CD4-positive, alpha-beta memory T cell (primary cell): ENCODE measurements at regions not wholly inside any gene's neighbourhood (a gene's known extent, or its start where the extent isn't known, plus 50 kb on each side); places are given as distances from the start of the nearest gene placed in this dataset.
"Not testable (repeated sequence)": the region's sequence is repeated elsewhere in the genome, so short reads cannot be mapped to it uniquely, and the experiment has no call there.

ENCODE experiments used
- CTCF ChIA-PET: fragments of 350-600 bp; sonication (Branson Sonifier 250); formaldehyde crosslinking; loops from one replicate; lab custom pipeline; 2021; ENCODE audit warnings: inconsistent platforms; ENCODE audit not compliant: partially characterized antibody; lab: Charles Lee
- POLR2A ChIA-PET: fragments of 350-600 bp; sonication (Branson Sonifier 250); formaldehyde crosslinking; loops from one replicate; lab custom pipeline; 2021; ENCODE audit not compliant: partially characterized antibody; lab: Charles Lee
- DNase-seq, 5 donors: peaks; one replicate each; pipeline versions ENCODE4 v3.0.0 to v3.0.0-alpha.2; 2020 to 2022; ENCODE audit warnings: mixed read lengths in 1 of 5
- H3K27ac ChIP-seq: one replicate; pipeline ENCODE4 v1.7.0; 2013; ENCODE audit warnings: low read depth, low read length
- H3K27me3 ChIP-seq: 2 replicates; pipeline ENCODE4 v1.7.0; 2013; ENCODE audit warnings: mild to moderate bottlenecking, low read length, moderate library complexity; ENCODE audit not compliant: insufficient read depth
- H3K36me3 ChIP-seq: 2 replicates; pipeline ENCODE4 v1.7.0; 2013; ENCODE audit warnings: mild to moderate bottlenecking, low read length, moderate library complexity; ENCODE audit not compliant: insufficient read depth
- H3K4me1 ChIP-seq: 2 replicates; pipeline ENCODE4 v1.7.0; 2013; ENCODE audit warnings: mild to moderate bottlenecking, low read length, moderate library complexity; ENCODE audit not compliant: insufficient read depth
- H3K4me3 ChIP-seq, 2 donors: one replicate each; pipeline ENCODE4 v1.7.0; 2013; ENCODE audit warnings: low read length in 2 of 2, mild to moderate bottlenecking in 1 of 2
- H3K9me3 ChIP-seq, 2 donors: one replicate each; pipeline ENCODE4 v1.7.0; 2013; ENCODE audit warnings: low read length in 2 of 2, control low read depth in 1 of 2; ENCODE audit not compliant: control insufficient read depth in 1 of 2
- H3K27ac Mint-ChIP-seq, 7 donors: one replicate each; pipeline ENCODE4 v1.8.0; 2020 to 2021; ENCODE audit warnings: mixed read lengths in 7 of 7, mild to moderate bottlenecking in 6 of 7, inconsistent platforms in 3 of 7, moderate library complexity in 3 of 7
- H3K27me3 Mint-ChIP-seq, 2 donors: one replicate each; pipeline ENCODE4 v1.8.0; 2020 to 2021; ENCODE audit warnings: mixed read lengths in 2 of 2
- H3K36me3 Mint-ChIP-seq, 2 donors: one replicate each; pipeline ENCODE4 v1.8.0; 2020 to 2021; ENCODE audit warnings: mixed read lengths in 2 of 2, inconsistent platforms in 1 of 2, mild to moderate bottlenecking in 1 of 2
- H3K4me1 Mint-ChIP-seq, 4 donors: one replicate each; pipeline ENCODE4 v1.8.0; 2020 to 2021; ENCODE audit warnings: mixed read lengths in 4 of 4, mild to moderate bottlenecking in 1 of 4
- H3K4me3 Mint-ChIP-seq, 8 donors: one replicate each; pipeline ENCODE4 v1.8.0; 2020 to 2021; ENCODE audit warnings: mixed read lengths in 8 of 8, mild to moderate bottlenecking in 7 of 8, moderate library complexity in 6 of 8, inconsistent platforms in 3 of 8
- H3K9me3 Mint-ChIP-seq, 8 donors: one replicate each; pipeline ENCODE4 v1.8.0; 2020 to 2021; ENCODE audit warnings: mixed read lengths in 8 of 8, mild to moderate bottlenecking in 5 of 8, inconsistent platforms in 3 of 8, moderate library complexity in 1 of 8
- intact Hi-C: fragments of 100-400 bp; cut with micrococcal nuclease; formaldehyde crosslinking; loops from one replicate; pipeline ENCODE4 v1.15.1; 2023

- Histone ChIP-seq H3K27me3 (no peaks in the 10 kb centered on the region), H3K4me1 (no peaks in the 10 kb centered on the region), H3K27ac (no peak overlapping the region), H3K4me3 (no peak overlapping the region), H3K9me3 (no peaks in the 10 kb centered on the region), H3K36me3 (no peaks in the 10 kb centered on the region)
- no peaks in the 10 kb centered on the region for H3K9me3 Mint-ChIP-seq
- no peaks in the 10 kb centered on the region for H3K36me3 Mint-ChIP-seq
- POLR2A ChIA-PET: no interaction called here
- DNase-seq: no peak
- CTCF ChIA-PET: interaction anchor here (0.7 kb wide), 1 partner anchor 95 kb away, joined by 4 read pairs; no protein-coding TSS in a partner anchor
- H3K27ac Mint-ChIP-seq: no peak overlapping the region
- H3K4me1 Mint-ChIP-seq: no peaks in the 10 kb centered on the region
- H3K4me3 Mint-ChIP-seq: no peak overlapping the region
- intact Hi-C loops: no loop called here
- H3K27me3 Mint-ChIP-seq: peaks cover 3 to 6% of the 10 kb centered on the region in 2 donors
These were observed 88.0 kb upstream of the OSBPL11 start for GRCh38 chr3:125683067-125683829.

GRCh38 chr3:125684199-125684598, 88.9 kb upstream of the OSBPL11 start:
- Mint-ChIP-seq H3K36me3 (no peaks in the 10 kb centered on the region), H3K4me3 (no peak overlapping the region), H3K4me1 (no peaks in the 10 kb centered on the region), H3K9me3 (no peaks in the 10 kb centered on the region), H3K27ac (no peak overlapping the region), H3K27me3 (peaks cover 2 to 6% of the 10 kb centered on the region in 2 donors)
- intact Hi-C loops: no loop called here
- H3K36me3 ChIP-seq: no peaks in the 10 kb centered on the region
- no peaks in the 10 kb centered on the region for H3K4me1 ChIP-seq
- no peaks in the 10 kb centered on the region for H3K9me3 ChIP-seq
- DNase-seq: no peak
- no peak overlapping the region for H3K4me3 ChIP-seq
- no peaks in the 10 kb centered on the region for H3K27me3 ChIP-seq
- CTCF ChIA-PET: no interaction called here
- H3K27ac ChIP-seq: no peak overlapping the region
- POLR2A ChIA-PET: no interaction called here

- intact Hi-C loops, CTCF ChIA-PET, H3K36me3 Mint-ChIP-seq, H3K9me3 ChIP-seq, DNase-seq, H3K4me1 ChIP-seq, H3K36me3 ChIP-seq, POLR2A ChIA-PET, H3K4me3 Mint-ChIP-seq, H3K4me3 ChIP-seq, H3K27me3 Mint-ChIP-seq, H3K27ac Mint-ChIP-seq, H3K27me3 ChIP-seq, H3K27ac ChIP-seq, H3K4me1 Mint-ChIP-seq, H3K9me3 Mint-ChIP-seq: not testable (repeated sequence)
These were observed 90.4 kb upstream of the OSBPL11 start for GRCh38 chr3:125685741-125686140.

- no peaks in the 10 kb centered on the region for H3K9me3 ChIP-seq
- H3K4me1 ChIP-seq: no peaks in the 10 kb centered on the region
- DNase-seq: no peak
- no peaks in the 10 kb centered on the region for H3K36me3 Mint-ChIP-seq
- no peaks in the 10 kb centered on the region for H3K27me3 Mint-ChIP-seq
- H3K4me3 ChIP-seq: no peak overlapping the region
- no peak overlapping the region for H3K27ac ChIP-seq
- no peaks in the 10 kb centered on the region for H3K4me1 Mint-ChIP-seq
- POLR2A ChIA-PET: no interaction called here
- H3K27me3 ChIP-seq: no peaks in the 10 kb centered on the region
- CTCF ChIA-PET: no interaction called here
- intact Hi-C loops: no loop called here
- no peaks in the 10 kb centered on the region for H3K9me3 Mint-ChIP-seq
- H3K36me3 ChIP-seq: no peaks in the 10 kb centered on the region
- H3K4me3 Mint-ChIP-seq: no peak overlapping the region
- H3K27ac Mint-ChIP-seq: no peak overlapping the region
These were observed 97.1 kb upstream of the OSBPL11 start for GRCh38 chr3:125692361-125692760.

- CTCF ChIA-PET: no interaction called here
- Histone ChIP-seq H3K4me1 (no peaks in the 10 kb centered on the region), H3K4me3 (no peak overlapping the region), H3K27me3 (no peaks in the 10 kb centered on the region), H3K36me3 (no peaks in the 10 kb centered on the region), H3K9me3 (no peaks in the 10 kb centered on the region), H3K27ac (no peak overlapping the region)
- no peaks in the 10 kb centered on the region for H3K36me3 Mint-ChIP-seq
- POLR2A ChIA-PET: no interaction called here
- intact Hi-C loops: no loop called here
- peaks cover 0 to 8% (median 1%) of the 10 kb centered on the region in 4 donors for H3K4me1 Mint-ChIP-seq
- no peaks in the 10 kb centered on the region for H3K9me3 Mint-ChIP-seq
- no peak overlapping the region for H3K27ac Mint-ChIP-seq
- no peak overlapping the region for H3K4me3 Mint-ChIP-seq
- DNase-seq: no peak
- no peaks in the 10 kb centered on the region for H3K27me3 Mint-ChIP-seq
These were observed 98.6 kb upstream of the OSBPL11 start for GRCh38 chr3:125693887-125694286.

GRCh38 chr3:125694761-125695294, 99.5 kb upstream of the OSBPL11 start:
- Histone ChIP-seq H3K36me3 (no peaks in the 10 kb centered on the region), H3K27ac (no peak overlapping the region), H3K9me3 (no peaks in the 10 kb centered on the region), H3K27me3 (no peaks in the 10 kb centered on the region), H3K4me1 (no peaks in the 10 kb centered on the region), H3K4me3 (no peak overlapping the region)
- Mint-ChIP-seq H3K27ac (no peak overlapping the region), H3K27me3 (no peaks in the 10 kb centered on the region), H3K9me3 (no peaks in the 10 kb centered on the region), H3K4me3 (no peak overlapping the region), H3K36me3 (no peaks in the 10 kb centered on the region), H3K4me1 (peaks cover 0 to 8% (median 1%) of the 10 kb centered on the region in 4 donors)
- ChIA-PET POLR2A (no interaction called here), CTCF (no interaction called here)
- no peak for DNase-seq
- intact Hi-C loops: no loop called here

GRCh38 chr3:125695688-125696087, 100.4 kb upstream of the OSBPL11 start:
- no peak overlapping the region for H3K4me3 ChIP-seq
- DNase-seq: no peak
- no peaks in the 10 kb centered on the region for H3K27me3 Mint-ChIP-seq
- no peak overlapping the region for H3K4me3 Mint-ChIP-seq
- ChIA-PET CTCF (no interaction called here), POLR2A (no interaction called here)
- no peak overlapping the region for H3K27ac ChIP-seq
- intact Hi-C loops: no loop called here
- no peaks in the 10 kb centered on the region for H3K27me3 ChIP-seq
- no peaks in the 10 kb centered on the region for H3K9me3 Mint-ChIP-seq
- peaks cover 0 to 8% (median 1%) of the 10 kb centered on the region in 4 donors for H3K4me1 Mint-ChIP-seq
- H3K36me3 ChIP-seq: no peaks in the 10 kb centered on the region
- H3K9me3 ChIP-seq: no peaks in the 10 kb centered on the region
- H3K4me1 ChIP-seq: no peaks in the 10 kb centered on the region
- H3K27ac Mint-ChIP-seq: no peak overlapping the region
- H3K36me3 Mint-ChIP-seq: no peaks in the 10 kb centered on the region
